Stimulated activated CD4-positive, alpha-beta T cell treated with anti-CD3 and anti-CD28 coated beads, Interleukin-15, amount 100 ng/mL, for 24 hours (primary cell): ENCODE measurements at regions not wholly inside any gene's neighbourhood (a gene's known extent, or its start where the extent isn't known, plus 50 kb on each side); places are given as distances from the start of the nearest gene placed in this dataset.
A peak's percentile ranks its signal among the peaks of the same experiment; 100 is the strongest.

ENCODE experiments used
- DNase-seq: peaks from one replicate; pipeline ENCODE4 v3.0.0-alpha.2; 2020

GRCh38 chr1:195328681-195329080, 1279.6 kb downstream of the KCNT2 start:
- DNase-seq = no peak

- DNase-seq = no peak
Observed at GRCh38 chr1:195328102-195328501, 1280.1 kb downstream of the KCNT2 start.

GRCh38 chr1:195327361-195327760, 1280.9 kb downstream of the KCNT2 start:
- no peak for DNase-seq

GRCh38 chr1:195326325-195326724, 1281.9 kb downstream of the KCNT2 start:
- DNase-seq = no peak

- no peak for DNase-seq
Observed at GRCh38 chr1:195325181-195325580, 1283.1 kb downstream of the KCNT2 start.

- DNase-seq = no peak
Observed at GRCh38 chr1:195306281-195306680, 1302.0 kb downstream of the KCNT2 start.

- DNase-seq = no peak
Observed at GRCh38 chr1:195294911-195295310, 1313.3 kb downstream of the KCNT2 start.

GRCh38 chr1:195278644-195279043, 1329.6 kb downstream of the KCNT2 start:
- DNase-seq = no peak

- no peak for DNase-seq
Observed at GRCh38 chr1:195275710-195276109, 1332.5 kb downstream of the KCNT2 start.

GRCh38 chr1:195251900-195252299, 1356.3 kb downstream of the KCNT2 start:
- DNase-seq = no peak

- no peak for DNase-seq
Observed at GRCh38 chr1:195243492-195243891, 1364.7 kb downstream of the KCNT2 start.

- no peak for DNase-seq
Observed at GRCh38 chr1:195241066-195241465, 1367.2 kb downstream of the KCNT2 start.

- DNase-seq = no peak
Observed at GRCh38 chr1:195238313-195238712, 1369.9 kb downstream of the KCNT2 start.

GRCh38 chr1:195236991-195237889, 1371.0 kb downstream of the KCNT2 start:
- DNase-seq = no peak

GRCh38 chr1:195218428-195219212, 1389.6 kb downstream of the KCNT2 start:
- no peak for DNase-seq

GRCh38 chr1:195202241-195202640, 1406.0 kb downstream of the KCNT2 start:
- DNase-seq = no peak

GRCh38 chr1:195200772-195201171, 1407.5 kb downstream of the KCNT2 start:
- no peak for DNase-seq

- no peak for DNase-seq
Observed at GRCh38 chr1:195197116-195197515, 1411.1 kb downstream of the KCNT2 start.

- peak; percentile 22 for DNase-seq
Observed at GRCh38 chr1:195195423-195196057, 1412.7 kb downstream of the KCNT2 start.

- DNase-seq = no peak
Observed at GRCh38 chr1:195193134-195193533, 1415.1 kb downstream of the KCNT2 start.

GRCh38 chr1:195188821-195189220, 1419.4 kb downstream of the KCNT2 start:
- no peak for DNase-seq

GRCh38 chr1:195186544-195186943, 1421.7 kb downstream of the KCNT2 start:
- DNase-seq = no peak

GRCh38 chr1:195185736-195186135, 1422.5 kb downstream of the KCNT2 start:
- DNase-seq = no peak

GRCh38 chr1:195185321-195185720, 1422.9 kb downstream of the KCNT2 start:
- DNase-seq = no peak
